DMS79 treated with DMSO at 0.1 percent for 48 hours (cell line): ENCODE measurements at regions not wholly inside any gene's neighbourhood (a gene's known extent, or its start where the extent isn't known, plus 50 kb on each side); places are given as distances from the start of the nearest gene placed in this dataset.
A peak's percentile ranks its signal among the peaks of the same experiment; 100 is the strongest.
"Not testable (repeated sequence)": the region's sequence is repeated elsewhere in the genome, so short reads cannot be mapped to it uniquely, and the experiment has no call there.

Experiments used
- DNase-seq: peaks from one replicate; lab custom pipeline; 2025; lab: John Stamatoyannopoulos, UW

DNA sequence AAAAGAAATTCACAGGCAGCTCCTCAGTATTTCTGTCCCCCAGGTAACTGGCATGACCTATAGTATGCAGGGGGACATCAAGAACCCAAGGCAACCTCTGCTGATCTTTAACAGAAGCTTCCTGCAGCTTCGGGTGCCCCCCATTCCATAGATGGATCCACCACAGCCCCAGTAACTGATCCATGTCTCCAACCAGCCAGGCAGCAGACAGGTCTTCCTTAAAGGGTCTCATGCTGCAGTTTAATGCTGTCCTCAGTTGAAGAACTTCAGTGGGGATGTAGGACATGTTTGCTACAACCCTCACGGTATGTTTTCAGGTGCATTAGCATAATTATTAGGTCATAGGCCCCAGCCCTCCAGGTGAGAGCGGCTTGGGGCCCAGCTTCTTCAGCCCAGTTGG lies 90.9 kb upstream of the OLIG2 start:
- DNase-seq = no peak

DNA sequence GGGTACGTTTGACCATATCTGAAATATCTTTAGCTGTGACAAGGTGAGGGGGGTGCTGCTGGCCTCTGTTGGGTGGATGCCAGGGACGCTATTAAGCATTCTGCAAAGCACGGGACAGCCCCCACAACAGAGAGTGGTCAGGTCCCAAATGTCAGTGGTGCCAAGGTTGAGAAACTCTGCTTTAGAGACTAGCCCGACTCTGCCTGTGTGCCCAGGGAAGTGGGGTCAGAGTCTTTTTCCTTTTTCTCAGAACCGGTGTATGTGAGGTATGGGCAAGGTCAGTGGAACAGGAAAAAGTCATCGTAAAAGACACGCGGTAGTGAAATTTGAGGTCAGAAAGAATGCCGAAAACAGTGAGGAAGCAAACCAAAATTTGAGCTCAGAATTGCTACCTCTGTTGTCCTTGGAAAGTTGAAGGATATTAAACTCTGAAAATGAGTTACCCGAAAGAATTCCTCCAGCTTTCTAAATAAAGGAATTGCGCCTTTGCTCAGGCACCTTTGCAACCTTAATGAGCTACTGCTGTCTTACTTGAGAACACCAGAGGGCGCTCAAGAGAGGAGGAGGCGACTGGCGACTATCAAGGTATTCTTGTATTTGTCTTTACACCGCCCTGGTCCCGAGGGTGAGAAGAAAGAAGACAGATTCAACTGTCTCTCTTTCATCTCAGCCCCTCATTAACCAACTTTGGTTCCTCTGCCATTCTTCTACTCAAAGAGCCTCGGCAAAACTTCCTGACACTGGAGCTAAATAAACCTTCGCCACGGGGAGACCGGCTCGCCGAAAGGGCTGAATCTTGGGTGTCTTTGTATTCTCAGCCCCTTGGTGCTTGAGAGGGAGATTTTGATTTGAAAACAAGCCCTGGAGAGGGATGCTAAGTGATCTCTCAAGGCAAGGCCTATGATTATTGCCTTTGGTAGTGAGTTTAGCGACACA lies 85.4 kb upstream of the OLIG2 start:
- peak; percentile 7 for DNase-seq

- no peak for DNase-seq
Measured at GRCh38 chr21:32941263-32941662, 84.5 kb upstream of the OLIG2 start.

DNA sequence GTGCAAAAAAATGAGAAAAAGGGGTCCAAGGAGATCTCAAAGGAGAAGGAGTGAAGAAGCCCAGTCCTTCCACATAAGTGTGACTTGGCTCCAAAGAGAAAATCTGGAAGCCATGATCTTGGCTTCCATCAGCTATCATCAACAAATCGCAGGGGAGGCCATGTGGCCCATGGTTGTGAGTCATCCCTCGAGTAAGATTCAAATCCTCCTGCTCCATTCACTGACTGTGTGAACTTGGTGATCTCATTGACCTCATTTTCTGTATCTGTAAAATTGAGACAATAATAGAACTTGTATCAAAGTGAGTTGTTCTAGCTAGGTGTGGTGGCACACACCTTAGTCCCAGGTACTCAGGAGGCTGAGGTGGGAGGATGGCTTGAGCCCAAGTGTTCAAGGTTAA lies 79.1 kb upstream of the OLIG2 start:
- no peak for DNase-seq

- DNase-seq = no peak
Measured at GRCh38 chr21:32947736-32948135, 78.0 kb upstream of the OLIG2 start.

- DNase-seq = no peak
Measured at GRCh38 chr21:32949701-32950100, 76.0 kb upstream of the OLIG2 start.

GRCh38 chr21:32951041-32951440 lies 74.7 kb upstream of the OLIG2 start:
- no peak for DNase-seq

- no peak for DNase-seq
Measured at GRCh38 chr21:32954353-32954752, 71.4 kb upstream of the OLIG2 start.

DNA sequence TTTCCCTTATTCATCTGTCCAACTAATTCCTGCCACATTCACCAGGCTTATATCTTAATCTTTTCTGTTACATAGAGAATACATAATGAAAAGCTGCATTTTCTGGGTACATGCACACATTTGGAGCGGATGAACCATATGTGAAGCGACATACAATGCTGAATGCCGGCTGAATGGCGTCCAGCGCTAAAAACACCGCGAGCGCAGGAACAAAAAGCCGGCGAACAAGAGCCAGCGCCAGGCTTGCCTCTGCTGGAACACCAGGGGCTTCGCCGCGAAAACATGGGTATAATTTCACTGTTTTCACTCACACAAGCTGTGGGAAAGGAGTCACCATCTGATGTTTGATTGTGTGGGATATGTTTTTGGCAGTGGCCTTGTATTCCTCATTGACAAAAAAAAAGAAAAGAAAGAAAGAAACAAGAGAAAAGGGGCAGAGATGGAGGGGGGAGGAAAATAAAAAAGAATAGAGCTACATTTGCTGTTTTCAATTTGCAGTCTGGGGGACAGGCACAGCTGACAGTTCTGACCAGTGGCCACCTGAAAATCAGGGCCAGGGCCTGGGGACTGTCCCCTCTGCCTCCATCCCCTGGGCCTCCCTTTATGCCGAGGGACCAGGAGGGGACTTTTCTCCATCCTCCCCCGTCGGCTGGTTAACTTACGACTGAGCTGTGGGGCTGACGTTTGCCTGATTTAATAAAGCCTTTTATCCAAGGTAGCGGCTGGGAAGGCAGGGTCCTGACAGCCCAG lies 70.2 kb upstream of the OLIG2 start:
- no peak for DNase-seq

GRCh38 chr21:32956061-32956656 lies 69.6 kb upstream of the OLIG2 start:
- no peak for DNase-seq

- DNase-seq = no peak
Measured at GRCh38 chr21:32957545-32957944, 68.2 kb upstream of the OLIG2 start.

DNA sequence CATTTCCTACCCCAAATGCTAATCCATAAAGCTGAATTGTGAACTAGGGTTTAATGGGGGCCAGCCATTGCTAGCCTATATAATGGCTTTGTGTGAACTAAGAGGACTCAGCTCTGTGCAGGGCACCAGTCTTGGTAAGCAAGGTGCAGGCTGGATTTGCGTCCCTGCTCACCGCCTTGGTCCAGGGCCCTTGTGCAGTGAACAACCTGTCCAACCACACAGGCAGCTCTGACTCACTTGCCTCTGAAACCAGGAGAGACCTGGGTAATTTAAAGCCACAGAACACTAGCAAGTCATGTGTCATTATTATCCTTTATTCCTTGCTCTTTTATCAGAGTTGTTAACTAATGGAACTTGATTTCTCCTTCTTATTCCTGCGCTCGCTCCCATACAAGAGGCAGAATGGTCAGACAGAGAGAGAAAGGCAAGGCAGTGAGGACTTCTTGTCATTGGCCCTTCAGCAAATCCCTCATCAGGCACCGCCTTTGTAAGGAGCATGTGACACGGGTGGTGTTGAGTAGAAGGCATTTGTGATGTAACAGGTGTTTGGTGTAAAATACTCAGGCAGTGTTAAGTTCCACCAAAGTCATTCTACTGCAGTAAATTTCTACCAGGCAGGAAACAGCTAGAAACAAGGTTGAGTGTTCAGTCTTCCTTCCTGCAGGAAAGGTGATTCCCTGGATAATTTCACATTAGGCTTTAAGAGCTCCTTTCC lies 67.3 kb upstream of the OLIG2 start:
- DNase-seq = no peak

- no peak for DNase-seq
Measured at GRCh38 chr21:32962268-32962667, 63.5 kb upstream of the OLIG2 start.

- no peak for DNase-seq
Measured at GRCh38 chr21:32965129-32965680, 60.5 kb upstream of the OLIG2 start.

GRCh38 chr21:32966120-32966519 lies 59.6 kb upstream of the OLIG2 start:
- DNase-seq = no peak

- DNase-seq = not testable (repeated sequence)
Measured at GRCh38 chr21:32968103-32968502, 57.6 kb upstream of the OLIG2 start.

GRCh38 chr21:32974653-32975052 lies 51.1 kb upstream of the OLIG2 start:
- no peak for DNase-seq

GRCh38 chr21:32975811-32976431 lies 49.8 kb upstream of the OLIG2 start:
- no peak for DNase-seq
